SK-N-SH (cell line): ENCODE measurements at regions not wholly inside any gene's neighbourhood (a gene's known extent, or its start where the extent isn't known, plus 50 kb on each side); places are given as distances from the start of the nearest gene placed in this dataset.

ENCODE experiments used
- CTCF ChIA-PET: fragments of 300-600, 350-600 bp; formaldehyde crosslinking; extraction: SDS; loops from one replicate; lab custom pipeline; 2021; lab: Yijun Ruan, JAX
- POLR2A ChIA-PET: fragments of 350-600 bp; sonication (Branson Sonifier 250); formaldehyde crosslinking; extraction: SDS; loops from one replicate; lab custom pipeline; 2020; ENCODE audit warnings: antibody characterized with exemption, inconsistent platforms; lab: Yijun Ruan, JAX
- DNase-seq: peaks from one replicate; pipeline ENCODE4 v3.0.0; 2012
- H2AFZ ChIP-seq: fragments of 200-600 bp; sonication (generic); 2 replicates; pipeline ENCODE4 v1.8.1; 2016; ENCODE audit warnings: antibody characterized with exemption, mild to moderate bottlenecking, low read depth
- H3F3A ChIP-seq: fragments of 200-600 bp; sonication (generic); replicated peaks from 2 replicates; pipeline ENCODE3; 2016; ENCODE audit warnings: antibody characterized with exemption, mild to moderate bottlenecking; ENCODE audit not compliant: insufficient read depth
- H3K27ac ChIP-seq, 2 experiments: fragments of 200-500 bp in 1 of 2; fragments of 200-600 bp in 1 of 2; sonication (Bioruptor generic) in 1 of 2; sonication (generic), shearing (Covaris generic) in 1 of 2; 2 replicates each; pipeline versions ENCODE4 v1.5.1 to v1.6.1; 2014 to 2016; ENCODE audit warnings: low read depth in 2 of 2, inconsistent platforms in 1 of 2, low read length in 1 of 2, mild to moderate bottlenecking in 1 of 2, mixed read lengths in 1 of 2
- H3K27me3 ChIP-seq: fragments of 200-600 bp; sonication (generic), shearing (Covaris generic); 2 replicates; pipeline ENCODE4 v1.6.1; 2016; ENCODE audit warnings: mixed run types; ENCODE audit not compliant: insufficient read depth
- H3K36me3 ChIP-seq, 2 experiments: fragments of 200-500 bp in 1 of 2; fragments of 200-600 bp in 1 of 2; sonication (Bioruptor generic) in 1 of 2; sonication (generic) in 1 of 2; replicated peaks in 1 of 2; 2 replicates each; pipeline versions ENCODE3 to v1.5.1; 2014 to 2016; ENCODE audit warnings: low read length in 1 of 2, mild to moderate bottlenecking in 1 of 2; ENCODE audit not compliant: insufficient read depth in 2 of 2, control insufficient read depth in 1 of 2
- H3K4me1 ChIP-seq, 2 experiments: fragments of 200-500 bp in 1 of 2; fragments of 200-600 bp in 1 of 2; sonication (Bioruptor generic) in 1 of 2; sonication (generic), shearing (Covaris generic) in 1 of 2; 2 replicates each; pipeline versions ENCODE4 v1.5.1 to v1.6.1; 2014 to 2016; ENCODE audit warnings: low read depth in 1 of 2, low read length in 1 of 2, mixed run types in 1 of 2; ENCODE audit not compliant: insufficient read depth in 2 of 2, control insufficient read depth in 1 of 2
- H3K4me2 ChIP-seq: fragments of 200-600 bp; sonication (generic), shearing (Covaris generic); 2 replicates; pipeline ENCODE4 v1.6.1; 2017; ENCODE audit warnings: mixed run types
- H3K4me3 ChIP-seq, 2 experiments: fragments of 200-500 bp in 1 of 2; fragments of 200-600 bp in 1 of 2; sonication (Bioruptor generic) in 1 of 2; sonication (generic), shearing (Covaris generic) in 1 of 2; 2 replicates each; pipeline versions ENCODE4 v1.5.1 to v1.8.1; 2014 to 2016; ENCODE audit warnings: low read depth in 2 of 2, inconsistent platforms in 1 of 2, low read length in 1 of 2, mild to moderate bottlenecking in 1 of 2, mixed read lengths in 1 of 2, moderate library complexity in 1 of 2
- H3K79me2 ChIP-seq: fragments of 200-600 bp; sonication (generic); 2 replicates; pipeline ENCODE4 v1.8.1; 2017; ENCODE audit warnings: mild to moderate bottlenecking; ENCODE audit not compliant: insufficient read depth
- H3K9ac ChIP-seq: fragments of 200-600 bp; sonication (generic); 2 replicates; pipeline ENCODE4 v1.6.1; 2017; ENCODE audit warnings: mixed run types
- H3K9me2 ChIP-seq: fragments of 200-600 bp; sonication (generic); 2 replicates; pipeline ENCODE4 v1.6.1; 2017; ENCODE audit warnings: mixed run types
- H3K9me3 ChIP-seq: fragments of 200-600 bp; sonication (generic); 2 replicates; pipeline ENCODE4 v1.6.1; 2017; ENCODE audit warnings: mixed run types, mild to moderate bottlenecking, moderate library complexity
- H4K20me1 ChIP-seq: fragments of 200-600 bp; sonication (generic); 2 replicates; pipeline ENCODE4 v1.6.1; 2017; ENCODE audit warnings: mild to moderate bottlenecking, mixed run types; ENCODE audit not compliant: insufficient read depth
- CHD2 ChIP-seq: fragments of 150-350 bp; IDR thresholded peaks from 2 replicates; pipeline ENCODE4 v1.6.1; 2018; ENCODE audit warnings: low read length; ENCODE audit not compliant: partially characterized antibody
- CTCF ChIP-seq: fragments of 200-600 bp; sonication (generic); IDR thresholded peaks from 2 replicates; pipeline ENCODE4 v1.6.1; 2017; ENCODE audit warnings: antibody characterized with exemption, mild to moderate bottlenecking, moderate library complexity
- ELF1 ChIP-seq: IDR thresholded peaks from 2 replicates; pipeline ENCODE4 v1.4.0; 2012
- FOXJ3 ChIP-seq: sonication (generic); formaldehyde crosslinking; IDR thresholded peaks from 2 replicates; pipeline ENCODE4 v1.5.1; 2020; ENCODE audit warnings: mild to moderate bottlenecking, missing genetic modification reagents
- GATA2 ChIP-seq: sonication (generic); formaldehyde crosslinking; IDR thresholded peaks from 2 replicates; pipeline ENCODE4 v1.5.0; 2020; ENCODE audit warnings: mild to moderate bottlenecking, missing genetic modification reagents
- JUND ChIP-seq: IDR thresholded peaks from 2 replicates; pipeline ENCODE4 v1.4.0; 2012
- PBX3 ChIP-seq: IDR thresholded peaks from 2 replicates; pipeline ENCODE4; 2012
- POLR2AphosphoS5 ChIP-seq: IDR thresholded peaks from 2 replicates; pipeline ENCODE4 v1.6.1; 2012; ENCODE audit warnings: low read depth, low read length
- RCOR1 ChIP-seq: fragments of 150-350 bp; IDR thresholded peaks from 2 replicates; pipeline ENCODE4 v1.6.1; 2017; ENCODE audit warnings: antibody characterized with exemption, low read length
- RFX5 ChIP-seq: IDR thresholded peaks from 2 replicates; pipeline ENCODE4 v1.6.1; 2012; ENCODE audit warnings: mild to moderate bottlenecking, improper control_type of control experiment, low read length
- SIN3A ChIP-seq: IDR thresholded peaks from 2 replicates; pipeline ENCODE4 v1.6.1; 2012; ENCODE audit warnings: low read depth, mild to moderate bottlenecking, low read length, moderate library complexity, borderline replicate concordance
- TCF12 ChIP-seq: IDR thresholded peaks from 2 replicates; pipeline ENCODE4 v1.4.0; 2012
- TEAD4 ChIP-seq: IDR thresholded peaks from 2 replicates; pipeline ENCODE4 v1.4.0; 2012; ENCODE audit warnings: mild to moderate bottlenecking, borderline replicate concordance; ENCODE audit not compliant: insufficient read depth
- USF1 ChIP-seq: IDR thresholded peaks from 2 replicates; pipeline ENCODE4 v1.4.0; 2012; ENCODE audit warnings: low read depth, borderline replicate concordance
- WGBS: methylation state at CpG from one replicate; pipeline ENCODE4 v1.1.6; 2017; ENCODE audit warnings: low lambda C conversion rate; 5-methylcytosine and 5-hydroxymethylcytosine counted together
- TF ChIP-seq, protein P1 (sequence below): fragments of 150-350 bp; IDR thresholded peaks from 2 replicates; pipeline ENCODE4 v1.6.1; 2016; ENCODE audit warnings: mild to moderate bottlenecking, low read depth, low read length

GRCh38 chr22:47291565-47292495, 529.4 kb downstream of the TBC1D22A start:
- POLR2A ChIA-PET: no interaction called here
- no peaks in the 10 kb centered on the region for H3K9me3 ChIP-seq
- no peak for DNase-seq
- H3K9ac ChIP-seq: no peak overlapping the region
- TF ChIP-seq, protein P1, sequence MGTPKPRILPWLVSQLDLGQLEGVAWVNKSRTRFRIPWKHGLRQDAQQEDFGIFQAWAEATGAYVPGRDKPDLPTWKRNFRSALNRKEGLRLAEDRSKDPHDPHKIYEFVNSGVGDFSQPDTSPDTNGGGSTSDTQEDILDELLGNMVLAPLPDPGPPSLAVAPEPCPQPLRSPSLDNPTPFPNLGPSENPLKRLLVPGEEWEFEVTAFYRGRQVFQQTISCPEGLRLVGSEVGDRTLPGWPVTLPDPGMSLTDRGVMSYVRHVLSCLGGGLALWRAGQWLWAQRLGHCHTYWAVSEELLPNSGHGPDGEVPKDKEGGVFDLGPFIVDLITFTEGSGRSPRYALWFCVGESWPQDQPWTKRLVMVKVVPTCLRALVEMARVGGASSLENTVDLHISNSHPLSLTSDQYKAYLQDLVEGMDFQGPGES: no peak
- no peak for TF ChIP-seq GATA2 (CRISPR knock-in tag)
- no peak for TF ChIP-seq CTCF
- no peak for TF ChIP-seq TCF12
- no peak for TF ChIP-seq POLR2AphosphoS5
- TF ChIP-seq, all 33 proteins: peak for 0
- H3K27ac ChIP-seq: no peak overlapping the region
- no peak overlapping the region for H3K4me2 ChIP-seq
- H4K20me1 ChIP-seq: no peaks in the 10 kb centered on the region
- H3F3A ChIP-seq: no peaks in the 10 kb centered on the region
- no peaks in the 10 kb centered on the region for H3K9me2 ChIP-seq
- no peaks in the 10 kb centered on the region; the same call in 1 of the 2 replicates for H3K27me3 ChIP-seq
- no peak overlapping the region for H3K4me3 ChIP-seq
- CTCF ChIA-PET: no interaction called here
- H3K36me3 ChIP-seq: no peaks in the 10 kb centered on the region
- no peaks in the 10 kb centered on the region for H3K79me2 ChIP-seq
- H3K4me1 ChIP-seq: no peaks in the 10 kb centered on the region
- 23% methylated on average over 11 of the region's 18 CpGs for WGBS
- H2AFZ ChIP-seq: no peak overlapping the region

GRCh38 chr22:47290706-47291430, 528.4 kb downstream of the TBC1D22A start:
- Histone ChIP-seq H3K79me2 (no peaks in the 10 kb centered on the region), H3F3A (no peaks in the 10 kb centered on the region), H2AFZ (no peak overlapping the region), H3K4me2 (no peak overlapping the region), H3K9ac (no peak overlapping the region), H3K4me3 (no peak overlapping the region), H3K9me3 (no peaks in the 10 kb centered on the region), H3K27me3 (no peaks in the 10 kb centered on the region; the same call in 1 of the 2 replicates), H3K36me3 (no peaks in the 10 kb centered on the region), H3K27ac (no peak overlapping the region), H3K4me1 (no peaks in the 10 kb centered on the region), H3K9me2 (no peaks in the 10 kb centered on the region), H4K20me1 (no peaks in the 10 kb centered on the region)
- POLR2A ChIA-PET: no interaction called here
- TF ChIP-seq TCF12 (no peak), ELF1 (no peak), JUND (no peak), FOXJ3 (CRISPR knock-in tag) (no peak), CHD2 (no peak), GATA2 (CRISPR knock-in tag) (no peak), RCOR1 (no peak), SIN3A (no peak), RFX5 (no peak), TEAD4 (no peak), PBX3 (no peak), USF1 (no peak)
- TF ChIP-seq, protein P1: no peak
- no peak for DNase-seq
- 57% methylated on average over 16 of the region's 20 CpGs for WGBS
- CTCF ChIA-PET: no interaction called here
